Prostate gland (tissue), 2 donors: ENCODE measurements at regions not wholly inside any gene's neighbourhood (a gene's known extent, or its start where the extent isn't known, plus 50 kb on each side); places are given as distances from the start of the nearest gene placed in this dataset.

ENCODE experiments used
- DNase-seq: peaks from one replicate; pipeline ENCODE4 v3.0.0-alpha.2; 2019; ENCODE audit warnings: low spot score
- H3K27ac ChIP-seq, 2 donors: fragments of 200-600 bp; sonication (generic); 2 replicates each; pipeline ENCODE4 v1.5.1; 2017 to 2019
- H3K27me3 ChIP-seq: fragments of 200-600 bp; sonication (generic); replicated peaks from 2 replicates; pipeline ENCODE4 v1.5.1; 2019; ENCODE audit not compliant: insufficient read depth
- H3K36me3 ChIP-seq, 2 donors: fragments of 200-600 bp; sonication (generic); 1 replicate in 1 of 2; 2 replicates in 1 of 2; pipeline versions ENCODE4 v1.5.1 to v1.8.1; 2017 to 2019
- H3K4me1 ChIP-seq: fragments of 200-600 bp; sonication (generic); replicated peaks from 2 replicates; pipeline ENCODE4 v1.5.1; 2019
- H3K4me3 ChIP-seq, 2 donors: fragments of 200-600 bp; sonication (generic); 2 replicates each; pipeline ENCODE4 v1.5.1; 2017 to 2019
- H3K9me3 ChIP-seq: fragments of 200-600 bp; sonication (generic); 2 replicates; pipeline ENCODE4 v1.5.1; 2017
- POLR2A ChIP-seq: fragments of 450-650 bp; IDR thresholded peaks from one replicate; pipeline ENCODE4 v1.6.1; 2016; ENCODE audit warnings: antibody characterized with exemption, mild to moderate bottlenecking
- POLR2AphosphoS5 ChIP-seq: sonication (generic); formaldehyde crosslinking; IDR thresholded peaks from one replicate; pipeline ENCODE4 v1.6.1; 2017; ENCODE audit warnings: antibody characterized with exemption
- WGBS: methylation state at CpG from one replicate; pipeline ENCODE4 v1.1.5; 2018; 5-methylcytosine and 5-hydroxymethylcytosine counted together
- intact Hi-C: fragments of 100-400 bp; cut with DNase I; formaldehyde crosslinking; loops from one replicate; pipeline ENCODE4 v1.14.2; 2022
- TF ChIP-seq, protein P1 (sequence below), 4 experiments: fragments of 200-600 bp in 2 of 4; fragments of 450-650 bp in 2 of 4; sonication (generic) in 2 of 4; IDR thresholded peaks; 1 replicate in 3 of 4; 2 replicates in 1 of 4; pipeline ENCODE4 v1.5.1; 2016 to 2019; ENCODE audit warnings: antibody characterized with exemption in 4 of 4, mild to moderate bottlenecking in 2 of 4, moderate library complexity in 2 of 4

GRCh38 chr17:77786740-77787505, 171.6 kb upstream of the TNRC6C start:
- TF ChIP-seq POLR2A (no peak), POLR2AphosphoS5 (no peak)
- TF ChIP-seq, protein P1, sequence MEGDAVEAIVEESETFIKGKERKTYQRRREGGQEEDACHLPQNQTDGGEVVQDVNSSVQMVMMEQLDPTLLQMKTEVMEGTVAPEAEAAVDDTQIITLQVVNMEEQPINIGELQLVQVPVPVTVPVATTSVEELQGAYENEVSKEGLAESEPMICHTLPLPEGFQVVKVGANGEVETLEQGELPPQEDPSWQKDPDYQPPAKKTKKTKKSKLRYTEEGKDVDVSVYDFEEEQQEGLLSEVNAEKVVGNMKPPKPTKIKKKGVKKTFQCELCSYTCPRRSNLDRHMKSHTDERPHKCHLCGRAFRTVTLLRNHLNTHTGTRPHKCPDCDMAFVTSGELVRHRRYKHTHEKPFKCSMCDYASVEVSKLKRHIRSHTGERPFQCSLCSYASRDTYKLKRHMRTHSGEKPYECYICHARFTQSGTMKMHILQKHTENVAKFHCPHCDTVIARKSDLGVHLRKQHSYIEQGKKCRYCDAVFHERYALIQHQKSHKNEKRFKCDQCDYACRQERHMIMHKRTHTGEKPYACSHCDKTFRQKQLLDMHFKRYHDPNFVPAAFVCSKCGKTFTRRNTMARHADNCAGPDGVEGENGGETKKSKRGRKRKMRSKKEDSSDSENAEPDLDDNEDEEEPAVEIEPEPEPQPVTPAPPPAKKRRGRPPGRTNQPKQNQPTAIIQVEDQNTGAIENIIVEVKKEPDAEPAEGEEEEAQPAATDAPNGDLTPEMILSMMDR (IDR thresholded peaks at IDR 0.05), result no peak
- Histone ChIP-seq H3K36me3 (no peaks in the 10 kb centered on the region), H3K27ac (no peak overlapping the region), H3K27me3 (no peaks in the 10 kb centered on the region), H3K4me3 (no peak overlapping the region), H3K9me3 (no peaks in the 10 kb centered on the region), H3K4me1 (no peaks in the 10 kb centered on the region)
- no peak for DNase-seq
- WGBS, result 80% methylated on average over 20 of the region's 20 CpGs
- intact Hi-C loops, result no loop called here

DNA sequence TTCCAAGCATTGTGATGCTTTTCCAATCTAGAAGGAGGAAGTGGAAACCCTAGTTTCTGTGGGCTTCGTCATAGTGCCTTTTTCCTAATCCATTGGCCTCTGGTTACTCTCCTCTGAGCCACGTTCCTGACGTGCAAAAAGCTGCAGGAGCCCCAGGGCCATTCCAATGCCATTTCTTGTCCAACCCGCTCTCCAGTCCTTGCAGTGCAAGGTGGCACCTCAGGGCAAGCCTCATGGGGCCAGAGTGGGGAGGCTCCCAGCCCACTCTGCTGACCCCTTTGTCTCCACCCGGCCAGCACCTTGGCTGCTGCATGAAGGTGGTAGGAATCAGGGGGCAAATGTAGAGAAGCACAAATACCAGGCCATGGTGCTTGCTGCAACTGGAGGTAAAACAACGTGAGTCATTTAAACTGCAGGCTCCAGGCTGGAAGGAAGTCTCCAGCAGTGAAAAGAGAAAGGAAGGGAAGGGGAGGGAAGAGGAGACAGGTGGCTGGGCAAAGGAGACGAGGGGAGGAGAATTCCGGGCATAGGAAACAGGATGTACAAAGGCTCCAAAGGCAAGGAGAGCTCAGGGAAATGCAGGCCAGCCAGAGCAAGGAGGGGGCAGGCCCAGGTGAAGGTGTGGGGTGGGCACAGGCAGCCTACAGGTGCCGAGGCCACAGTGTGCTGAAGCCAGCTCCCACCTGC, 168.2 kb upstream of the TNRC6C start:
- H3K4me1 ChIP-seq, result no peaks in the 10 kb centered on the region
- TF ChIP-seq, protein P1 (IDR thresholded peaks at IDR 0.05), result no peak
- no peak for TF ChIP-seq POLR2AphosphoS5
- TF ChIP-seq POLR2A, result no peak
- H3K4me3 ChIP-seq, result no peak overlapping the region
- H3K27ac ChIP-seq, result no peak overlapping the region
- no peak for DNase-seq
- no peaks in the 10 kb centered on the region for H3K9me3 ChIP-seq
- no peaks in the 10 kb centered on the region for H3K36me3 ChIP-seq
- no peaks in the 10 kb centered on the region for H3K27me3 ChIP-seq
- WGBS, result 62% methylated on average over 9 of the region's 9 CpGs
- intact Hi-C loops, result no loop called here

GRCh38 chr17:77792626-77793025, 165.9 kb upstream of the TNRC6C start:
- TF ChIP-seq, protein P1 (IDR thresholded peaks at IDR 0.05), result no peak
- TF ChIP-seq POLR2A (no peak), POLR2AphosphoS5 (no peak)
- Histone ChIP-seq H3K27ac (no peak overlapping the region), H3K4me3 (no peak overlapping the region), H3K27me3 (no peaks in the 10 kb centered on the region), H3K9me3 (no peaks in the 10 kb centered on the region), H3K36me3 (no peaks in the 10 kb centered on the region), H3K4me1 (no peaks in the 10 kb centered on the region)
- DNase-seq, result no peak
- intact Hi-C loops, result no loop called here
- 94% methylated on average over 10 of the region's 10 CpGs for WGBS

DNA sequence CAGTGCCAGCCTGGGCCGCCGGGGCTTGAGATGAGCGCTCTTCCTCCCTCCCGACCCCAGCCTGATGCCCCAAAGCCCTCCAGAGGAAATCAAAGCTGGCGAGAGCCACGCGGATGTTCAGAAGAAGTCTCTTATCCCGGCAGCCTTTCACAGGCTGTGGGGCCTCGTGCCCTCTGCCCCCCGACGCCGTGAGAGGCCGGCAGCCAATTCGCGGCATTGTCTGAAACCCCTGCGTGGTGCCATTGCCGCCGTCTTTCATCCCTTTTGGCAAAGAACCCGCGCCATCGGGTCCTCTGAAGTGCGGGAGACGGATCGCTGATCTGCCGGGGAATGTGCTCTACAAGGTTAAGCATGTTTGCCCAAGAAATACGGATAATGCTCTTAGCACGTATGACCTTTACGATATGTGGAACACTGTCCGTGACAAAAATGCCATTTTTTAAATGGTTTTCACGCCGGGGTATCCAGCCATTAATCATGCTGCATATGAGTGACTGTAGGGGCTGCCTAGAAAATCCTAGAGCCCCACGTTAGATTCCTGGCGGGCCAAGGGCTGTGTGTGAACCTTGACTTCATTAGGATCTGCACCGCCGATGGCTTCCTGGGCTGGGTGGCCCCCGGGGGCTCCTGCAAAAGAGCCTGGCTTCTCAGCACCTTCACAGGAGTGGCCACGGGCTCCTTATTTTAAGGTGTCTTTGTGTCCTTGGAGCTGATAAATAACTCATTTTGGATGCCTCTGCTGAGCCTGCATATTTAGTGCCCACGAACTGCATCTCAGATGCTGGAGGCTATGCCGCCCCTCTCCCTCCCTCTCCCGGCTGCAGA, 165.1 kb upstream of the TNRC6C start:
- Histone ChIP-seq H3K36me3 (no peaks in the 10 kb centered on the region), H3K9me3 (no peaks in the 10 kb centered on the region), H3K27me3 (no peaks in the 10 kb centered on the region), H3K4me1 (no peaks in the 10 kb centered on the region), H3K4me3 (no peak overlapping the region), H3K27ac (no peak overlapping the region)
- 81% methylated on average over 40 of the region's 40 CpGs for WGBS
- intact Hi-C loops, result no loop called here
- no peak for TF ChIP-seq POLR2AphosphoS5
- TF ChIP-seq, protein P1 (IDR thresholded peaks at IDR 0.05), result no peak
- TF ChIP-seq POLR2A, result no peak
- no peak for DNase-seq
